HG02610 (cell line): ENCODE measurements at regions not wholly inside any gene's neighbourhood (a gene's known extent, or its start where the extent isn't known, plus 50 kb on each side); places are given as distances from the start of the nearest gene placed in this dataset.

ENCODE experiments used
- ATAC-seq: cut with Tn5 transposase; IDR thresholded peaks from one replicate; pipeline ENCODE4 v1.9.1; 2021; ENCODE audit warnings: mild to moderate bottlenecking, moderate library complexity; ENCODE audit not compliant: unreplicated experiment

DNA sequence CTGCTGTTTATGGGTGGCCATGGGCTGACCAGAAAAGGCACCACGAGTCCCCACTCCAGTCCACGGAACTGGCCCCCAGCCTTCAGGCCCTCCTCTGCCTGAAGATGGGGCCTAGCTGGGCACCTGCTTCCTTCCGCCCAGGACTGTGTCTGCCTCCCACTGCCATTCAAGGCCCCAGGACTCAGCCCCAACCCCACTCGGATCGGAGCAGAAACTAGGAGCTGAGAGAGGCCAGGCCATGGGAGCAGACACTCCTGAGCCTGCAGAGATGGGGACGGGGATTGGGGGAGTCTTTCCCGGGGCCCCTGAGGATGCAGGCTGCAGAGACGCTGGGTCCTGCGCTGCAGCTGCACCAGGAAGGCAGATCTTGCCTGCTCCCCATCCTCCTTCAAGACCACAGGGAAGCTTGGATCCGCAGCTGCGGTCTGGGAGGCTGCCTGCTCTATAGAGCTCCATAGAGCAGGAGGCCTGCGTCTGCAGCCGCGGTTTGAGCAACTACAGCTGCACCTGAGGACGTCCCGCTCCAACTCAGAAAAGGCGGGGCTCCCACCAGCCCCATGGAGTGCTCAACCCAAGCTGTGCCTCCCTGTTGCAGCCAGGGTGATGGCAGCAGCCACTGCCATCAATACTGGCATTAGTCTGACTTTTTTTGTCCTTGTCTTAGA, 383.9 kb upstream of the TMCO5A start:
- no peak for ATAC-seq

DNA sequence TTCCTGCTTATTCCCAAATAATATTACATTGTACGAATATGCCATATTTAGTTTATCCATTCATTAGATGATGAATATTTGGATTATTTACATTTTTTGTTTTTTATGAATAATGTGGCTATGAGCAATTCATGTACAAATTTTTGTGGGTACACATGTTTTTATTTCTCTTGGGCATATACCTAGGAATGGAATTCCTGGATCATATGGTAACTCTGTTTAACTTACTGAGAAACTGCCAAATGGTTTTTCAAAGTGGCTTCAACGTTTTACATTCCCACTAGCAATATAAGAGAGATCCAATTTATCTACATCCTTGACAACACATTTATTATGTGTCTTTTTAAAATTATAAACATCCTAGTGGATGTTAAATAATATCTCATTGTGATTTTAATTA, 362.0 kb upstream of the TMCO5A start:
- ATAC-seq = no peak

DNA sequence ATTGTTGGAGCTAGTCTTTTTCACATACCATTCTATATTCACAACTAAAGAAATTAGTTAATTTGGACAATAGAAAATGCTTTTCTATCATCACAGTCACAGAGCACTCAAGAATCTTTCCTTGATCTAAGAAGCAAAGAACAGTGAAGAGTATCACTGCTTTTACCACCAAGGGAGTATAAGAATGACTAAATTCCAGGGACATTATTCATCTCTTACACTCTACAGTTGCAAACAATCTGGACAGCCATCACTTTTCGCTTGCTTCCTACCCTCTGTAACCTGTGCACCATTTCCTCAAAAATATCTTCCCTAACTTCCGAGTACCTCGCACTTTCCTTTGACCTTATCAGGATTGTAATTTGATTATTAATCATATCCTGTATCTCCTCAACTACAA, 359.5 kb upstream of the TMCO5A start:
- no peak for ATAC-seq

DNA sequence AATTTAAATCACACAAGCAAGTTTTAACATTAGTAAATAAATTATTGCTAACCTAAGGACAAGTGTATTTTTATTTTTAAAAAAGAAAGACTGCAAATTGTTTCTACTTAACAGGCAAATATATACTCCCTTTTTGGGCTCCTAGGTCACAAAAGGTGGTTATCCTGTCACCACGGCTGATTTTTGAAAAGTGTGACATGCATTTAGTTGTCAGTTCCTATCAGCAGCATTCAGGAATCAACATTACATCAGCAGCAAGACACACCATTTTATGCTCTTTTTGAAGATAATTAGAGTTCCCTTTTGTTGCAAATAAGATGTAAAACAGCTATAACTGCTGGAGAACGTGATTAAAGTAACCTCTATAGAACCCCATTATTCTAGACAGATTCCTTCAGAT, 357.5 kb upstream of the TMCO5A start:
- ATAC-seq = no peak

DNA sequence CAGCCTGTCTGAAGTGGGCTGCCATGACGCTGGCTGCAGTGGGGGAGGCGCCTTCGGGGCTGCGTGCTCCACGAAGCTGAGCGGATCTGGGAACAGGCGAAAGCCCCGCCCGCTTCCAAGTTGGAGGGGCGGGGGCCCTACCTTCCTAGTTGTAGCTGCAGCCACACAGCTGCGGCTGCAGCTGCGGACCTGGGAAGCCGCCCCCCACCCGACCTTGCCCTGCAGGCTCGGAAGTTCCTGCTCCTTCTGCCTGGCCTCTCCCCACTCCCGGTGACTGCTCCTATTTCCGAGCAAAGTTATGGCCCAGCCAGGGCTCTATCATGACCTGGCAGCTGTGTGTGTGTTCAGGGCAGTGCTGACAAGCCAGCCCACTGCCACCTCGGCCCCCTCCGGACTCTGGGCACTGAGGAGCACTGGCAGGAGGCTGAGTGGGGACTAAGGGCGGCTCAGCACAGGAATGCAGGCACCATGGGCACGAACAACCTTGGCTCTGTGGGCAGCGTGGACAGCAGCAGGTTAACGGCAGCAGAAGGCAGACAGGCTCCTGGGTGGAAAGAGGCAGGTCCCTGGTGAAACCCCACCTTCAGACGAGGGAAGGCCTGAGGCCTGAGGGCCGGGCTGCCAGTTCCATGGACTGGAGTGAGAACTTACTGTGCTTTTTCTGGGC, 352.4 kb upstream of the TMCO5A start:
- ATAC-seq = no peak

DNA sequence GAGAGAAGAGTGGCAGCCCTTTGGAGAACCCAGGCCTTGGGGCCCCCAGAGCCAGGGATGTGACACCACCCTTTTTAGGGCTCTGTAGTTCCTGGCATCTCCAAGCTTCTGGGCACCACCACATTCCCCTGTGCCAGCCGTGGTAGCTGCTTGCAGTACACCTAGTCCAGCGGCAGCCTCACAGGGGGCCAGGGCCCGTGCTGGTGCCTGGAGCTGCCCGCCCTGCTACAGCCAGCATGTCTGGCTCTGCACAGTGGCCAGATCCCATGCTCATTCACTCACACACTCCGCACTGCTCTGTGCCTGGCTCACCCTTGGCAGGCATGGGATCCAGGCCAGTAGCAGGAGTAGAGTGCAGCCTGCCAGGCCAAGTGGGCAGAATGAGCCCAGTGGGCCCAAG, 351.6 kb upstream of the TMCO5A start:
- no peak for ATAC-seq

DNA sequence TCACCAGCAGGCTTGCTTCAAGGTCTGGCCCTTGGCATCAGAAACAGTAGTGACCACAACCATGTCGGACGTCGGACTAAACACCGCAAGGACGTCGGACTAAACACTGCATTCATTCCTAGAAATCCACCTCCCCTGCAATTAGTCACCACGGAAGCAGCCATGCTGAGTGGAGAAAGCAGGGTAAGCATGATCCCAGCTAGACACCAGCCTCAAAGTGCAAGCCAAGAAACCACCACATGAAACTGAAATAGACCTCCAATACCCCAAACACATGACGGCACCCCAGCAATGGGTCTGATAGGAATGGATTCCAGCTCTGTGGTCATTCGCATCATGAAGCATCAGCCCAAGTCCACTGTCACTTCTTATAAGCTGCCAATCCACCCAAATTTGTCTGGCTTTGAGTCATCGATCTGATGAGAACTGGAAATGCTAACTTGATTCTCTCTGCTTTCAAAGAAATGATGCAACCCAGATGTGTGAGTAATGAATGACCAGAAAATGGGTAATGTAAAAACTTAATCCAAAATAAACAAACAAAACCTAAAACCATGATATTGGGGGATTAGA, 348.3 kb upstream of the TMCO5A start:
- no peak for ATAC-seq

DNA sequence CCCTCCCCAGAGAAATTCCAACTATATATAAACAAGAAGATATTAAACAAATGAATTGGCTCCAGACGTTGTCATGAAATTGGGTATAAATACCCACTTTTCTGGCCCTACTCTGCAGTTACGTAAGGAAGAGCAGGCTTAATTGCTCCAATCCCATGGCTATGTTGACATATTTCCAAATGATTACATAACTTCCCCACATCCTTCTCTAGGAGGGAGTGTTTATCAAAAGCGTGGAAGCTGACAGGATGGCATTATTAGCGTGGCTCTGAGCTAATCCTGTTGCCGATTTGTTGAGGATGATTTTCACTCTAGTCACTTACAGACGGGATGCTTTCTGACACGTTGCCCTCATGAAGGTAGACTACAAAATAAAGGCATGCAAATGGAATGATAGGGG, 347.5 kb upstream of the TMCO5A start:
- ATAC-seq = no peak

DNA sequence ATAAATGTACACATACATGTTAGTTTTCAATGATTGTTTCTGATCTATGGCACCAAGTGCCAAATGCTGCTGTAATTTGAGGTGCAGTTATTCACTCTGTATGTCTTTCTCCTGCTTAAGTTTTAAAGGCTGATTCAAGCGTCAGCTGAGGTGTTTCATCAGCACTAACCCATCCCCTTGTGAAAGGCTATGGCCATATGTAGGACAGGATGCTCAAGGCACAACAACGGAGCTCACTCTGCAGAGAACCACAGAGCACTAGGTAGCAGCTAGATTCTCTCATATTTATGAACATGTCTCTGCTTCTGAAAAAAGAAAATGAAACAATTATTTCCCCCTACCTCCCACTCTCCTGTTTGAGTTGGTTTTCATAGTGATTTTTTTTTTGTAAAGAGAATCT, 340.0 kb upstream of the TMCO5A start:
- no peak for ATAC-seq

DNA sequence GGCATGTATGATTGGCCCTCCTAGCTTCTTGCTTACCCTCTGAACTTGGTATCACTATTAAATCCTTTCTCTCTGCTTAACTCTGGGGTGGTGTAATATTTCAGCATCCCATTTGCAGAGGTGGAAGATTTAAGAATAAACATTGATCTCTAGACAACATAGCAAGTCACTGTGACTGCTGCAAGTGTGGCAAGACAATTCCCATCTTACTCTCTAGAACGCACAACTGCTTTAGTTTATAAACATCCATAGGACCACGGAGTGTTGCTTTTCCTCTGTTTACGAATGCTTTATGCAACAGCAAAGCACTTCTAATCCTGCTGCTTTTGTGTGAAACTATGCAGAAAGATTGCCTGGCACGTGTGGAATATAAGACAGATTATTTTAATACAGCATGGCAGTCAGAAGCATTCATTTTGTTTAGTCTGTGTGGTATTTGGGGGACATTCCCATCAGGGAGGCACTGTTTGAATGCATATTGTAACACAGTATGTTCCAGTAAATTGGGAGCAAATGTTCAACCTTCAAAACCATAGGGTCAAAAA, 338.9 kb upstream of the TMCO5A start:
- ATAC-seq = no peak

DNA sequence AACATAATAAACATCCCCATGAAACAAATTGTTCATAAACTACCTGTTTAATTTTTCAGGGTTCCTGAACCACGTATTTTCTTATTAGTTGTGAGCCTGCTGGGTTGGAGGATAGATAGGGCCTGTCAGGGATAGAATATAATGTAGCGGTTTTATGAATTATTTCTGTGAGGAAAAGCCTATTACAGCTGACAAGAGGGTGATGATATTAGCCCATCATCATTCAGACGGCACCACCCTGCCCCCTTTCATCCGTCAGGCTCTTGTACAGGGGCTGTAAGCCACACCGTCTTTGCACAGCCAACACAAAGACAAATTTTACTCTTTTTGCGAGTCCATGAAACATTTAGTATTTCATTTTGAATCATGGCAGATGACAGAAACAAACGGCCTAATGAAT, 335.3 kb upstream of the TMCO5A start:
- ATAC-seq = no peak

DNA sequence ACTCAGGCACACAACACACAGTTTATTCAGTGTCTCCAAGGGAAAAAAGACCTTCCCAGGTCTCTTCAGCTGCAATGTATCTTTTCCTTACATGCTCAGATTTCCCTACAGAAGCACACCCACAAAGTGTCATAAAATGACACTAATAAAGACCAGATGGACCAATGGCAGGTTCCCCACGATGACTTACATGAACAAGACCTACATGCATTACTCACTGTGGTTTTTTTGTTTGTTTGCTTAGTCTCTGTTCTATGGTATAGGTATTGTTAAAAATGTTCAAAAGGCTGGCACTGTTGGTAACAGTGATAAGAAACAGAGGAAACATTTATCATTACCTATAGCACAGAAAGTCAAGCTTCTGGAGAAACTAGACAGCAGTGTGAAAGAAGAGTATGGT, 318.2 kb upstream of the TMCO5A start:
- no peak for ATAC-seq

DNA sequence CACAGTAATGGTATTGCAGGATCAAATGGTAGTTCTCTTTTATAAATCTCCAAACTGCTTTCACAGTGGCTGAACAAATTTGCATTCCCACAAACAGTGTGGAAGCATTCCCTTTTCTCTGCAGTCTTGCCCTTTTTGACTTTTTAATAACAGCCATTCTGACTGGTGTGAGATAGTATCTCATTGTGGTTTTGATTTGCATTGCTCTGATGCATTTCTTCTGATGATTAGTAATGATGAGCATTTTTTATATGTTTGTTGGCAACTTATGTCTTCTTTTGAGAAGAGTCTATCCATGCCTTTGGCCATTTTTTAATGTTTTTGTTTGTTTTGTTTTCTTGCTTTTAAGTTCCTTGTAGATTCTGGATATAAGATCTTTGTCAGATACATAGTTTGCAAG, 316.1 kb upstream of the TMCO5A start:
- no peak for ATAC-seq

DNA sequence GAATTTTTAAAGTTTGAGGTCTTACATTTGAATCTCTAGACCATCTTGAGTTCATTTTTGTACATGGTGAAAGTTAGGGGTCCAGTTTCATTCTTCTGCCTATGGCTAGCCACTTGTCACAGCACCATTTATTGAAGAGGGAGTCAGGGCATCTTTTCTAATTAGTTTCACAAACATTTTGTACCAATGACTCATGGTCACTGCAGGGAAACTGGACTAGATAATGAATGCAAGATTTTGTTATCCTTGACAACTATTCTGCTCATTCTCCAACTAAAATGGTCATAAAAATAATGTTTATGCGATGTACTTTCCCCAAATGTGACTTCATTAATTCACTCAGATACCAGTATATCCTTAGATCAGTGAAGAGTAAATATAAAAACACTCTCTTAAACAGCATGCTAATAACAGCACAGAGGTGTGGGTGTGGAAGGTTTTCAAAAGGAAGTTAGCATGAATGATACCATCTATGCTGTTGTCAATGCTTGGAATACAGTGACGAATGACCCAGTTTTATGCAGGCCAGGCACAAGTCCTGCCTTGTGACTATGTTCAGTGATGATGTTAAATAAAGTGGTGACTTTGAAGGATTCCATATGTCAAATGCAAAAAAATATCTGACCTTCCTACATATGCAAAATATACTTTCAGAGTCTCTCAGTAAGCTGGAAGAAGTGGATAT, 314.9 kb upstream of the TMCO5A start:
- no peak for ATAC-seq

DNA sequence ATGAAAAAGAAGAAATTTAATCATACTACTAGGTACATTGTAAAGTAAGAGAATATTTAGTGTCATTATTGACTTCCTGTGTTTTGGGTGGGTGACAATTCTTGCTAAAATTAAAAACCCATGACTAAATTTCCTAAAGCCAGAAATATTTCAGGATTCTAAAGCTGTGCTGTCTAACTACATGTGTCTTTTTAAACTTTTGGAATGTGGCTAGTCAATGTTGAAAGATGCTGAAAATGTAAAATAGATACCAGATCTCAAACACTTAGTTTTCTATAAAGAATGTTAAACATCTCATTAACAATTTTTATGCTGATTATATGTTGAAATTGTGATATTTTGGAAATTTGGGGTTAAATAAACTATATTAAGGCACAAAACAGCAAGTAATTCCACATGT, 308.9 kb upstream of the TMCO5A start:
- no peak for ATAC-seq

DNA sequence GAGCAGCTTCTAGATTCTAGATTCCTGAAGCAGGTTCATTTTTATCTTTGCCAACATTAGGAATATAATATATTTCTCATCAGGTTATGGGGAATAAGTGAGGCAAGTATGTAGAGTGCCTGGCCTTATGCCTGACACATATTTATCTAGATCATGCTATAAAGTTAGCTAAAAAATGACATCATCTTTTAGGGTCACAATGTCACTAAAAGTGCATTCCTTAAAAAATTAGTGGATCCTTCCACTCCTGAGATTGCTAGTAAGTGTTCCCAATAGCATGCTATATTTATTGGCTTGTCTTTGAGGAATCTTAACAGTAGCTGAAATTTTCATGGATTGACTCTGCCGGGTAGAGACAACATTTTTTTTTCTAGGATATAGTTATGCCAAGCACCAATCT, 305.9 kb upstream of the TMCO5A start:
- no peak for ATAC-seq

DNA sequence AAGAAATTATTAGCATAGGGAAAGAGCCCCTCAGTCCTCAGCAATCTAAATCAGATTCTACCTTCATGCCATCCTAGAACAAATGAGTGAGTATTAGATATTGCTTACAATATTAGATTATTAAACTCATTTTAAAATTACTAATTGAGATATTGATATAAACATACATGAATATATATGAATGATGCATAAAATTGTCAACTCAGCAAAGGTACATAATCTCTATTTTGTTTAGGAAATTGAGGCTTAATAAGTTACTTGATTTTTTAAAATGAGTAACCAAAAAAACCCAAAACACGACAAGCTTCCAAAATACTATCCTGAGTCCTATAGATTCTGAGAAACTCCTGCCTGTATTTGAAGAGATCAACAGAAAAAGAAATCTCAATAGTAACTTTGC, 297.7 kb upstream of the TMCO5A start:
- no peak for ATAC-seq

DNA sequence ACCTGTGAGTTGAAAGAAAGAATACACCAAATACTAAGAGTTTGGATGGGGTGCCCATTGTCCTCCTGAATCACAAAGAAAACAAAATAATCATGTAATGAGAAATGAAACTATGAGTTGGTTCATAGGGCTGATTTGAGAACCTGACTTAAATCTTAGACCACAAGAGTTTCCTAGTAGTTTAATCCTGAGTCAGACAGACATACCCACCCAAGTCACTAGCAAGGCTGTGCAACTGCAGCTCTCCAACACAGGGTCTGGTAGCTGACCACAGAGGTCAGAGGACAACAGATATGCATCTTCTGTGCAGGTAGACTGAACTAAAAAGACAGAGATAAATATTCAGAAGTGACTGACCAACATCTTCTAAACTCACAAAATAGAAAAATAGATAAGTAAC, 296.3 kb upstream of the TMCO5A start:
- ATAC-seq = no peak

DNA sequence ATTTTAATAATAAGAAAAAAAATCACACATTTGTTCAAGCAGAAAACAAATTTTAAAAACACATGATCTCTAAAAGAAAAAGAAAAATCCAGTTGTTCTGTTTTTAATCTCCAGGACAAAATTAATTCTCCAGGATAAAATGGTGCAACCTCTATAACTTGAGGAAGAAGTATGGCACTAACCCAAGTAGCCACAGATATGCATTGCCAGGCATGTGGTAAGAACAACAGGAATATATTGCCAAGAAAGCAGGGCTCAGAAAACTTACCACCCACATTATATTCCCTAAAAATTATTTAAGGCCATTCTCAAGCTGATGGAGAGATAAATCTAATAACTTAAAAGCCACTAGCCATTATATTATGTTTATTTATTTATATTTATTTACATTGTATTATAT, 295.7 kb upstream of the TMCO5A start:
- no peak for ATAC-seq

DNA sequence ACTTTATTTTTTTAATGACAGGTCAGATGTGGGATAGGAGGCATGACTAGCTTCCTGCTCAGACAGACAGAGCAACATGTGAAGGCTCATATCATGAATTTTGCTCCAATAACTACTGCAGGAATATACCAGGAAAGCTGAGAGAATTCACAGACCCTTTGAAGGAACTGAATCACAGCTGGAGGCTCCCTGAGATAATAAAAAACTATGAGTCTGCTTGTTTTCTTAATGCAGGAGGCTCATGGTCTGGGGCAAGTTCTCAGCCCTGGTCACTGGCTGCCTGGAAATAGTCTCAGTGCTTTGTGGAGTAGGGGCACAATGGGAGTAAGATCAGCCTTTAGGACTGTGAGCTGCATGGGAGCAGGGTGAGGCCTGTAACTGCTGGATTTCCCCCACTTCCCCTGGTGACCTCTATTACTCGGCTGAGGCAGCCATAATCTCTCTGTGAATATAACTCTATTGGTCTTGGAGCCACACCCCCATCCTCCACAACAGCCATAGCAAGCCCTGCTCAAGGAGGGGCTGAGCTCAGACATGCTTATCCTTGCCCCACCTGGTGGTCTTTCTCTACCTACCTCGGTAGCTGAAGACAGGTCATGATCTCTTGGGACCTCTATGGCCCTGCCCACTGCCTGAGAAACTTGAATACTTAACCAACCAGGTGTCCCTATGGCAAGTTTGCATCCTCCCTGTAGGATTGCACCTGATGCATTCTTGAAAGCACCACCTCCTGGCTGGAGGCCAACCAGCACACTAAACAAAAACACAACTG, 281.6 kb upstream of the TMCO5A start:
- ATAC-seq = no peak

DNA sequence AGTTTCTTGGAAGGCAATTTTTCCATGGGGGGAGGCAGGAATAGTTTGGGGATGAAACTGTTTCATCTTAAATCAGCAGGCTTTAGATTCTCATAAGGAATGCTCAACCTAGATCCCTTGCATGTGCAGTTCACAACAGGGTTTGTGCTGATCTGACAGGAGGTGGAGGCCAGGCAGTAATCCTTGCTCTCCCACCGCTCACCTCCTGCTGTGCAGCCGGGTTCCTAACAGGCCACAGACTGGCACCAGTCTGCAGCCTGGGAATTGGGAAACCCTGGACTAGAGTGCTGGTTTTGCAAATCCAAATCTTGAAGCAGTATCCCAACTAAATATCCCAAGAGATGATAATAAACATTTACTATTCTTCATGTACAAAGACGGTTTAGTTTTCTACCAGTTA, 256.3 kb upstream of the TMCO5A start:
- no peak for ATAC-seq
